ENCODE measurements at regions not wholly inside any gene's neighbourhood (a gene's known extent, or its start where the extent isn't known, plus 50 kb on each side); places are given as distances from the start of the nearest gene placed in this dataset.

GRCh38 chr3:104764496-104764895, 602.2 kb upstream of the ALCAM start:
- FAIRE-seq (no peak), DNase-seq (ENCODE audit: low read depth in 1 of 2, low spot score in 2 of 2) (no peak)
- no peak for TF ChIP-seq SRF (IDR thresholded peaks at IDR 0.05; ENCODE audit: low read depth, low read length)
- Histone ChIP-seq H4K20me1 (replicated peaks in 1 of 2; ENCODE audit: control insufficient read depth in 1 of 2, insufficient read depth in 2 of 2, low read length in 2 of 2) (no peaks in the 10 kb centered on the region), H2AK5ac (ENCODE audit: low read depth, low read length) (no peak overlapping the region), H4K8ac (ENCODE audit: extremely low read depth, insufficient read depth, low read length) (no peak overlapping the region), H3K9ac (replicated peaks in 1 of 4; ENCODE audit: extremely low read depth in 1 of 4, low read depth in 3 of 4, low read length in 3 of 4) (no peak overlapping the region), H3K79me1 (ENCODE audit: low read depth, low read length) (no peaks in the 10 kb centered on the region), H2BK15ac (ENCODE audit: low read length) (no peak overlapping the region), H3K4ac (replicated peaks; ENCODE audit: insufficient read length, low read depth, low read length) (no peak overlapping the region), H4K91ac (replicated peaks; ENCODE audit: insufficient read length, low read length) (no peak overlapping the region), H3K23ac (ENCODE audit: insufficient read length) (no peak overlapping the region), H3K4me3 (ENCODE audit: extremely low read depth in 1 of 4, insufficient read depth in 2 of 4, low read depth in 3 of 4, low read length in 4 of 4) (no peak overlapping the region), H2BK120ac (replicated peaks; ENCODE audit: low read depth, low read length) (no peak overlapping the region), H3K56ac (replicated peaks; ENCODE audit: insufficient read length, low read depth, low read length) (no peak overlapping the region), H2BK12ac (ENCODE audit: low read depth, low read length) (no peak overlapping the region), H4K5ac (ENCODE audit: insufficient read length, low read depth, low read length) (no peak overlapping the region), H2BK20ac (ENCODE audit: low read length) (no peak overlapping the region), H3K9me3 (ENCODE audit: insufficient read depth in 2 of 2, low read depth in 1 of 2, low read length in 1 of 2) (no peaks in the 10 kb centered on the region), H3K79me2 (ENCODE audit: control insufficient read depth in 1 of 2, insufficient read depth in 2 of 2, low read length in 2 of 2) (no peaks in the 10 kb centered on the region), H3K4me2 (ENCODE audit: insufficient read depth in 1 of 2, low read depth in 2 of 2, low read length in 2 of 2) (no peak overlapping the region), H3K18ac (ENCODE audit: extremely low read depth, low read length) (no peak overlapping the region), H3K27ac (ENCODE audit: low read depth, low read length) (no peak overlapping the region), H3K27me3 (replicated peaks in 1 of 4; ENCODE audit: control insufficient read depth in 3 of 4, extremely low read depth in 1 of 4, insufficient read depth in 3 of 4, low read length in 3 of 4) (no peaks in the 10 kb centered on the region), H3K36me3 (ENCODE audit: control insufficient read depth in 2 of 4, insufficient read depth in 4 of 4, low read length in 3 of 4) (no peaks in the 10 kb centered on the region), H3K4me1 (replicated peaks in 1 of 4; ENCODE audit: control insufficient read depth in 3 of 4, insufficient read depth in 4 of 4, low read length in 3 of 4) (no peaks in the 10 kb centered on the region), H2AFZ (ENCODE audit: low read length) (no peak overlapping the region), H3K14ac (ENCODE audit: insufficient read length) (no peak overlapping the region), H2BK5ac (ENCODE audit: low read depth, low read length) (no peak overlapping the region), H3K23me2 (ENCODE audit: low read depth, low read length) (peaks cover 3% of the 10 kb centered on the region; the same call in 1 of the 2 replicates)
- WGBS, 2 experiments (ENCODE audit: extremely low coverage in 1 of 2, insufficient coverage in 1 of 2, insufficient read length in 1 of 2, insufficient replicate concordance in 2 of 2, low coverage in 1 of 2, low lambda C conversion rate in 2 of 2, missing lambda C conversion rate in 1 of 2) = 89% methylated on average over 4 of the region's 4 CpGs; no CpG with 5 or more reads in 1 of the 2 experiments
- CTCF ChIA-PET (ENCODE audit: partially characterized antibody) = interaction anchor here (1.0 kb wide), 1 partner anchor 12 kb away, joined by 6 read pairs; no protein-coding TSS in a partner anchor
- POLR2A ChIA-PET (ENCODE audit: partially characterized antibody) = no interaction called here
